GM21528 (cell line): ENCODE measurements at regions not wholly inside any gene's neighbourhood (a gene's known extent, or its start where the extent isn't known, plus 50 kb on each side); places are given as distances from the start of the nearest gene placed in this dataset.
"Not testable (repeated sequence)": the region's sequence is repeated elsewhere in the genome, so short reads cannot be mapped to it uniquely, and the experiment has no call there.

Experiments
- ATAC-seq: cut with Tn5 transposase; IDR thresholded peaks from one replicate; pipeline ENCODE4 v1.9.1; 2021; ENCODE audit warnings: mild to moderate bottlenecking, moderate library complexity; ENCODE audit not compliant: unreplicated experiment, low FRiP score

DNA sequence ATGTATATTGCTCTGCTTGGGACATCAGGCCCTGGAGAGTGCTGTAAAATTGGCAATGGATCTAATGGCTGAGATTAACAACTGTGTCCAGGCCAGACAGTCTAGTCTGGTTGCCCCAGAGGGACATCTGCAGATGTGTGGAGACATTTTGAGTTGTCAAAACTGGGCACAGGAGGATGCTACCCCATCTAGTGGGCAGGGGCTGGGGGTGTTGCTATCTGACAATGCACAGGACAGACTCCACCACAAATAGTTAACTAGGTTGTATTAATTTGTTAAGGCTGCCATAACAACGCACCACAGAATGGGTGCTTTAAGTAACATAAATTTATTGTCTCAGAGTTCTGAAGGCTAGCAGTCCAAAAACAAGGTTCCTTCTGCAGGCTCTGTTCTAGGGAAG is 302.5 kb upstream of the AMIGO2 start:
- no peak for ATAC-seq

DNA sequence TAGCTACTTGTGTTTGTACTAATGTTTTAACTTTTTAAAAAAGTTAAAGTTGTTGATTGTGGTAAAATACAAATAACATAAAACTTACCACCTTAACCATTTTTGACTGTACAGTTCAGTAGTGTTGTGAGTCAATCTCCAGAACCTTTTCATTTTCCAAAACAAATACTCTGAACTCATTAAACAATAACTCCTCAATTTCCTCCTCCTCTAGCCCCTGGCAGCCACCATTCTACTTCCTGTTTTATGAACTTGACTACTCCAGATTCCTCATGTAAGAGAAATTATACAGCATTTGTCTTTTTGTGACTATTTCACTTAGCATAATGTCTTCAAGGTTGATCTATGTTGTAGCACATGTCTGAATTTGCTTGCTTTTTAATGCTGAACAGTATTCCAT is 299.1 kb upstream of the AMIGO2 start:
- ATAC-seq = no peak

DNA sequence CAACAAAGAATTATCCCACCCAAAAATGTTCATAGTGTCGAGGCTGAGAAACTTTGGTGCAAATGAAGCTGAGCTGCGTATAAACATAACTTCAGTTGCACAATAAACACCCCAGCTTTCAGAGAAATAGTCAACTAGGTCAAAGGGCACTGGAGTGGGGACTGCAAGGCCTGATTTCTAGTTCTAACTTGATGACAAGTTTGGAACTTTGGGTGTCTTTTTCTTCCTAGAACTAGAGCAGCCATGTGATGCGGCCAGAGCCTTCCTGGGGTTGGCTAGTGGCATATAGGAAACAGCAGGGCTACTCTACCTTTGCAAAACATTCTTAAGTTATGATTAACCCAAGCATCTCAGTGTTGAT is 298.4 kb upstream of the AMIGO2 start:
- ATAC-seq = no peak

DNA sequence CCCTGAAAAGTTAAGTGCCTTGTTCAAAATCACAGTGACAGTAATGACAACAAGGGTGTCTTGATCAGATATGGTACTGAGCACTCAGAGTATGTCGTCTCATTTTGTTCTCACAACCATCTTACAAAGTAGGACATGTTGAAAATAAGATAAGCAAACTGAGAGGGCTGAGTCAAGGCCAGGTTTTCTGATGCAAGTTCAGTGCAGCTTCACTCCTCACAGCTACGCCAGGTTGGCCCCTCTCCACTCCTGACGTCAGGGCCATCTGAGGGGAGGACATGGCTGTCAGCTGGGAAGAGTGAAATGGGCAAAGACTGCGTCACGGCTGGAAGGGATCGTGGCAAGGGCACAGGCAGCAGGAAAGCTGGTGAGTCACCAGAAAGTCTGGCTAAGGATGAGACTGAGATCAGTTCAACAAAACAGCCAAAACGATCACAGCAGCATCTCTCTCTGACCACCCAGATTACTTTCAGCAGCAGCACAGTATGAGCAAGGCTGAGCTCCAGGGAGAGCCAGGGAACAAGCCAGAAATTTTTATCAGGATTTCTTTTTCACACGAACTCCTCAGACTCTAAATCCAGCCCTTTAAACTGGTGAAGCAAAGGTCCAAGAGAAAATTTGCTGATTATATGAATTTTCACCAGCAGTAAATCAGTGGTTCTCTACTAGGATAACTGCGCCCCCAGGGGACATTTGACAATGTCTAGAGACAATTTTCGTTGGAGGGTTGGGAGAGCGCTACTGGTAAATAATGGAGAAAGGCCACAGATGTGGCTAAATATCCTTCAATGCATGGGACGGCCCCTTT is 297.9 kb upstream of the AMIGO2 start:
- ATAC-seq = no peak

DNA sequence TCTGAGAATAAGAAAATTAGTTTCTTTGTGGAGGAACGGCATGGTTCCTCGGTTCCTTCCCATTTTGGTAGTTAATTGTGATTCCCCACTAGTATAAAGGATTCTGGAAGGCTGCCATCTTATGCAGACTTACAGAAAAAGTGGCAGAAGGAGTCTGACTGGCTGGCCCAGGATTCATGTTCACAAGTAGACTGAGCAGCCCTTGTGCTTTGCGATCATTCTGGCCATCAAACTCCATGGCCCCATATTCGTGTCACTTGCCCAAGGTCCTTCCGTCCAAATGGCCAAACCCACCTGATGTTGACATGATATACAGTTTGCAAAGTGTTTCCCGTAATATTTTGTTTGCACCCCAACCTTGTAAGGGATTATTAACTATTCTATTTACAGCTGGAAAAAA is 297.2 kb upstream of the AMIGO2 start:
- ATAC-seq = no peak

DNA sequence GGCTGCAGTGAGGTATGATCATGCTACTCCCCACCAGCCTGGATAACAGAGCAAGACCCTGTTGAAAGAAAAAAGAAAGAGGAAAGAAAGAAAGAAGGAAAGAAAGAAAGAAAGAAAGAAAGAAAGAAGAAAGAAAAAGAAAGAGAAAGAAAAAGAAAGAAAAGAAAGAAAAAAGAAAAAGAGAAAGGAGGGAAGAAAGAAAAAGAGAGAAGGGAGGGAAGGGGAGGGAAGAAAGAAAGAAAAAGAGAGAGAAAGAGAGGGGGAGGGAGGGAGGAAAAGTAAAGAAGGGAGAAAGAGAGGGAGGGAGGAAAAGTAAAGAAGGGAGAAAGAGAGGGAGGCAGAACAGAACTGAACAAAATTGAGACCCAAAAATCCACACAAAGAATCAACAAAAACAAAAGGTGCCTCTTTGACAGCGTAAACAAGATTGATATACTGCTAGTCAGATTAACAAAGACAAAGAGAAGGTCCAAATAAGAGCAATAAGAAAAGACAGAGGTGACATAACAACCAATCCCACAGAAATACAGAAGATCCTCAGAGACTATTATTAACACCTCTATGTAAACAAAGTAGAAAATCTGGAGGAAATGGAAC is 293.9 kb upstream of the AMIGO2 start:
- no peak for ATAC-seq

DNA sequence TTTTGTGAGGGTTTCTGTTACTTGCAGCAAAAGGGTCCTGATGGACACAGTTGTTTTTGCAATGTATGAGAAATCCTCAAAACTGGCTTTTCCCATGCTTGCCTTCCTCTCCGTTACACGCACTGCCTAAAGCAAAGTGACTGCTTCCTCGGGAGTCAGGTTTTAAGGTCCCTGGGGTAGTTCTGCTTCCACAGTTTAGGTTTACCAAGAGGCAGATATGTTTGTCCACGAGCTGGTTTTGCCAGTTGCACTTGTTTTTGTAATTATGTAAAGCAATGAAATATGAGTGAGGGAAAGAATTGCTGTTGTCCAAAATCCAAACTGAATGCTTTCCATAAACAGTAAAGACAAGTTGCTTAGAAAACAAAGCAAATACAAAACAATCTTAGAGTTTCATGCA is 290.7 kb upstream of the AMIGO2 start:
- ATAC-seq = no peak

DNA sequence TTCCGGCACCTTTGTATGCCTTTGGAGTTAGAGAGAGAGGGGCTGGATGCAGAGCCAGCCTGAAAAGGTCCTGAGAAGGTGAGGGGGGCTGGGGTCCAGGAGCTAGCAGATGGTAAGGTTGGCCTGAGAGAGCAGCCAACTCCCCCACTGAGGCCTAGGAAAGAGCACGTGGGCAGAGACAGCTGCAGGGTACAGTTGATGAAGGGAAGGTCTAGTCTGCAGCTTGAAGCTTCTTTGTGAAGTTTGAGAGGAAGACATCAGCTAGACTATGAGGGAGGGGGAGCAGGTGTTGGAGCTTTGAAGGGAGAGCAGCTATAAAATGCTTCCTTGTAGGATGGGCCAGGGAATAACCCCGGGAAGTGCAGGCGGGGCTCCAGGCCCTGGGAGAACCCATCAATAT is 289.3 kb upstream of the AMIGO2 start:
- no peak for ATAC-seq

DNA sequence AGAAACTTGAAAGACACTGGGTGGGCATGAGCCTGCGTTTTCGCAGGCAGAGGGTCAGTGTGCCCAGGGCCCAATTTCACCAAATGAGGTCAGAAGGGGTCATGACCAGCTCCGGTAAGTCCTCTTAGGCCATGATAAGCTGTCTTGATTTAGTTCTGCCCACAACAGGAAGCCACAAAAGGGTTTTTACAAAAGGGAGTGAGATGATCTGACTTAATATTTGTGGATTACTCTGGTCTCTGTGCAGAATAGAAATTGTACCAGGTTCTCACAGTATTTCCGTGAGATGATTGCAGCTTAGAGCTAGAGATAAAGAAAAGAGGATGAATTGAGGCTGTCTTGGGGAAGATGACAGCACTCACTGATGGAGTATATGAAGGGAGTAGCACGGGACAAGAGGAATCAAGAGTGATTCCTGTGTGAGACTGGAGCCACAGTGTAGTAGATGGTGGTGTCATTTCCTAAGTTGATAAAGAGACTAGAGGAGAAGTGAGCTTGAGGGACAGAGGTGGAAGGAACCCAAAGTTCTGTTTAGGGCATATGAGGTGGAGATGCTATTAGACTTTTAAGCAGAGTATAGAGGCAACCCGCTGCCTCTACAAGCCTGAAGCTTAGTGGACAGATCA is 288.3 kb upstream of the AMIGO2 start:
- no peak for ATAC-seq

DNA sequence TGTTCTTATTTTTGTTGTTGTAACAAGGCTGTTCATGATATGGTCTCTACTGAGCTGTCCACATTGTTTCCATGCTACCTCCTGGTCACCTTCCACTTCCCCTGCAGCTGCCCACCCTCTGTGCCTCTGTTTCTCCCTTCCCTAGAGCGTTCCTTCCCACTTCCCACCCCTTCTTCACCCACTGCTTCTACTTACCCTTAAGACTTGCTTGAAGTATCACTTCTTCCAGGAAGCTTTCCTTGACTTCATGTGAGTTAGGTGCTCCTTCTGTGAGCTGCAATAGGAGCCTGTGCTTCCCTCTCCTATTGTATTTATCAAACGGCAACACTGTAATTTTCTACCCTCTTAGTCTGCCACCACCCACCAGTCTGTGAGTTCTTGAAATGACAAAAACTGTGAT is 286.8 kb upstream of the AMIGO2 start:
- no peak for ATAC-seq

DNA sequence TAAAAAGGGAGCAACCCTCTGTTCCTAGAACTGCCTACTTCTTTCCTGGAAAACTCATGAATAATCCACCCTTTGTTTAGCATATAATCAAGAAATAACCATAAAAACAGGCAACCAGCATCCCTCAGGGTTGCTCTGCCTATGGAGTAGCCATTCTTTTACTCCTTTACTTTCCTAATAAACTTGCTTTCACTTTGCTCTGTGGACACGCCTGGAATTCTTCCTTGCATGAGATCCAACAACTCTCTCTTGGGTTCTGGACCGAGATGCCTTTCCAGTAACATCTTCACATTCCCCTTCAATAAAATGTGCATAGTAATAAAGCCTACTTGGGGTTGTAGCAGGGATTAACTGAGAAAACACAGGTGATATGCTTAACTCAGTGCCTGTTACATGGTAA is 286.4 kb upstream of the AMIGO2 start:
- no peak for ATAC-seq

DNA sequence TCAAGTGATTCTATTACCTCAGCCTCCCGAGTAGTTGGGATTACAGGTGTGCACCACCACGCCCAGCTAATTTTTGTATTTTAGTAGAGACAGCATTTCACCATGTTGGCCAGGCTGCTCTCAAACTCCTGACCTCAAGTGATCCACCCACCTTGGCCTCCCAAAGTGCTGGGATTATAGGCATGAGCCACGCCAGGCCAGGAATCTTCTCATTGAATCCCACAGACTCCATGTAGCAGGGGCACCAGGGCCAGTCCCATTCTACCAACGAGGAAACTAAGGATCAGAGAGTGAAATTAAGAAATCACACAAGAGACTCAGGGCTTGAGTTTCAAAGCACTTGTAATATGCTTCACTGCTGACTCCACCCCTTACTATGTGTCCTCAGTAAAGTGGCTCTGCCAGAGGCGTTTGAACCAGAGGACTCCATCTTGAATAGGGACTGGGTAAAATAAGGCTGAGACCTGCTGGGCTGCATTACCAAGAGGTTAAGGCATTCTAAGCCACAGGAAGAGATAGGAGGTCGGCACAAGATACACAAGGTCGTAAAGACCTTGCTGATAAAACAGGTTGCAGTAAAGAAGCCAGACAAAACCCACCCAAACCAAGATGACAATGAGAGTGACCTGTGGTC is 285.8 kb upstream of the AMIGO2 start:
- not testable (repeated sequence) for ATAC-seq

DNA sequence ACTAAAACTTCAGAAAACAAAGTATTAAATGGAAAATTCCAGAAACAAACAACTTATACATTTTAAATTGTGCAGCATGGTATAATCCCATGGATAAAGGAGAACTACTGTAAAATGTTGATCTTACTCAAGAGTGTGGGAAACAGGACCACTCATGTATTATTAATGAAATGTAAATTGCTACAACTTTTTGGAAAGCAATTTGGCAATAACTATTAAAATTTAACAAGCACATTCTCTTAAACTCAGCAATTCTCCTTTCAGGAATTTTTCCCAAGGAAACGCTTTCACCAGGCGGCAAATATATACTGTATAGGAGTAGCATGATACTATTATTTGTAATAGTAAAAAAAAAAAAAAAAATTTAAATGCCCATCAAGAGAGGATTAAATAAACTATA is 284.5 kb upstream of the AMIGO2 start:
- ATAC-seq = no peak

DNA sequence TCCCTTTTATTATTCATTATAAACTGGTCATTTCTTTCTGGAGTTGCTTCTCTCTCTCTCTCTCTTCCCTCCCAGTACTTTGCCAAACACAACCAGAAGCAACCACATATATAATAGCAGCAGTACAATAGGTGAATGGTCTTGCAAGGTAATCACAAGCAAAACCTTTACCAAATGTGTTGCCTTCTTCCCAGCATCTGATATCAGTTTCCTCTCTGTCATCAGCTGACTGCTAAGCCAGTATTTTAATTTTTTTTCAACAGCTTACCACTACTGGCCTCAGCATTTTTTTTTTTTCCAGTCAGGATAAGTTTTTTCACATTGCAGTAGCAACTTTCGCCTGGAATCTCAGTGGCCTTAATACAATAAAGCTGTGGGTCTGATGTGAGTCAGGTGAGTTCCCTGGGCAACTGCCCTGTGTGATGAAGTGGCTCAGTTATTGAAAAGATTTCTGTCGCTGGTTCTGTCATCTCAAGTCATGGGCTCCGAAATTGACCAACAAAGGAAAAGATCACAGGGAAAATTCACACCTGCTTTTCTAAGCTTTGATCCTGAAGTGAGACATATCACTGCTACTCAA is 282.5 kb upstream of the AMIGO2 start:
- ATAC-seq = no peak

DNA sequence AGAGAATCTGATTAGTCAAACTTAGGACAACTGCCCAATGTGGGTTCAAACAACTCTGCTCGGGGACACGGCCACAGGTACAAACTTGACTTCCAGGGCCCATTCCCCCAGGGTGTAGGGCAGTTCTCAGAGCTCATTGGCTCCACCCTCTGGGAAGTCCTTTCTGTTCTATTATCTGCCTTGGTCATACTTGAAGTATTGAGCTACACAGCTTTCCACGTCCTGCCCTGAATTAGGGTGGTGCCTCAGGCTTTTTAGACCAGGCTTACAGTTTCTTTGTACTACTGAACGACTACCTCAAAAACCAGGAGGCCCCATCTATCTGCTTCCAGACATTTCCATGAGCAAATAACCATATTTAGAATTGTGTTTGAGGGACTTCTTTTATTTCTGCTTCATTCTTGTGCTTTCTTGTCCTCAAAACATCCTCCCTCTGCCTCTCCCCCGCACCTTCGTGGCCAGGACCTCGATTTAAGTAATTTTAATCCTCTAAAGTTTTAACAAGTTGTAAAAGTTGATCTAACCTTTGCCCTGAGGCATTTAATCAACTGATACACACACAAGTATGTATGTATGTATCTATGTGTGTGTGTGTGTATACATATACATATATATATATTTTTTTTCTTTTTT is 281.7 kb upstream of the AMIGO2 start:
- ATAC-seq = peak; percentile 78

DNA sequence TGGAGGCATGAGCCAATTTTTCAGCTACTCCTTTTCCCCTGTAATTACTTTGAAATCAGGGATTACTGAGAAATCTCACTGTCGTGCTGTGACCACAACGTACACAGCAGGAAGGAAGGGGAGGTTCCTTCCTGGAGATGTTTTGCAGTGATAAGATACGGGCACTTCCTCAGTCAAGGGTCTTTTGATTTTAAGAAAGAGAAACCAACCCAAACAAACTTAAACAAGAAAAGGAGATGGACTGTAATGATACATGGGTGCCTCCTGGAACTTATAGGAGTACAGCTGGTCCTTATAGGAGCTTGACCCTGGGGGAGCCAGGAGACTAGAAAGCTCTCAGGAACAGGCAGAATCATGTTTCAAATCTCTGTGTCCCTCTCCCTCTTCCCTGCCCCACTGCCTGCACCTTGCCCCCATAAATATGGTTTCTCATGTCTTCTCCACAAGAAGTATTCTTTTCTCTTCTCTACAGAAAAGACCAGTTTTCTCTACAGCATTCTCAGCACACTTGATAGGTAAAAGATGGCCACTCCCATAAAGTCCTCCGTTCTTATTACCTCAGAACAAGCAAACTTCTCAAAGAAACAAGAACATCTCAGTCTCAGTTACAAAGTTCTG is 281.1 kb upstream of the AMIGO2 start:
- no peak for ATAC-seq

DNA sequence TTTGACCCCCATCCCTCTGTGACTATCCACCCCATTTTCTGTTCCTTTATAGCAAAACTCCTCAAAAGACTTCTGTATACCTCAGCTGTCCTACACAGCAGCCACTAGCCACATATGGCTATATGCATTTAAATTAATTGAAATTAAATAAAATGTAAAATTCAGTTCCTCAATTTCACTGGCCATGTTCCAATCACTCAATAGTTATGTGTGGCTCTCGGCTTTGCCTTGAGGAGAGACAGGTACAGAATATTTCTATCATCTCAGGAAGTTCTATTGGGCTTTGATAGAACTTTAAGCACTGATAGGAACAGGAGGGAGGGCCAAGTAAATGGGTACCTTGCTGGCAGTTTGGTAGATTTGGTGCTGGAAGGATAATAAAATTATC is 280.3 kb upstream of the AMIGO2 start:
- ATAC-seq = no peak

DNA sequence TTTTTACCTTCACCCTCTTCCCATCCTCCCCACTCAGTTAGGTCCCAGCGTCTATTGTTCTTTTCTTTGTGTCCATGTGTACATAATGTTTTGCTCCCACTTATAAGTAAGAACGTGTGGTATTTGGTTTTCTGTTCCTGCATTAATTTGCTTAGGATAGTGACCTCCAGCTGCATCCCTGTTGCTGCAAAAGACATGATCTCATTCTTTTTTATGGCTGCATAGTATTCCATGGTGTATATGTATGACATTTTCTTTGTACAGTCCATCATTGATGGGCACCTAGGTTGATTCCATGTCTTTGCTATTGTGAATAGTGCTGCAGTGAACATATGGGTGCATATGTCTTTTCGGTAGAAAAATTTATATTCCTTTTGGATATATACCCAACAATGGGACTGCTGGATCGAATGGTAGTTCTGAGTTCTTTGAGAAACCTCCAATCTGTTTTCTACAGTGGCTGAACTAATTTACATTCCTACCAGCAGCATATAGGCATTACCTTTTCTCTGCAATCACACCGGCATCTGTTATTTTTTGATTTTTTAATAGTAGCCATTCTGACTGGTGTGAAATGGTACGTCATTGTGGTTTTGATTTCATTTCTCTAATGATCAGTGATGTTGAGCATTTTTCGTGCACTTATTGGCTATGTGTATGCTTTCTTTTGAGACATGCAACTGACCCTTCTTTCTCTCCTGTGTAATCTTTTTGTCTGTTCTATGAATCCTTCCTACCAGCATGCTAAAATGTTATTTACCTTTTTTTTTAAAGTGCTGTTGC is 279.7 kb upstream of the AMIGO2 start:
- ATAC-seq = no peak

DNA sequence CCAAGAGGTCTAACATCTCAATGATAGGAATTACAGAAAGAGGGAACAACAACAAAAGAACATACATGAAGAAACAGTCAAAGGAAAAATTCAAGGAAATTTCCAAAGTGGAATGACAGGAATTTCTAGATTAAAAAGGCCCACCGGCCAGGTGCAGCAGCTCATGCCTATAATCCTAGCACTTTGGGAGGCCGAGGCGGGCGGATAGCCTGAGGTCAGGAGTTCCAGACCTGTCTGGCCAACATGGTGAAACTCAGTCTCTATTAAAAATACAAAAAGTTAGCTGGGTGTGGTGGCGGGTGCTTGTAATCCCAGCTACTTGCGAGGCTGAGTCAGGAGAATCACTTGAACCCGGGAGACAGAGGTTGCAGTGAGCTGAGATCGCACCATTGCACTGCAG is 277.2 kb upstream of the AMIGO2 start:
- ATAC-seq = not testable (repeated sequence)
